ENCODE measurements at regions not wholly inside any gene's neighbourhood (a gene's known extent, or its start where the extent isn't known, plus 50 kb on each side); places are given as distances from the start of the nearest gene placed in this dataset.

GRCh38 chr10:9670911-9671310 is 1346.8 kb upstream of the CELF2 start:
- H3K27me3 ChIP-seq (ENCODE audit: control insufficient read depth in 5 of 5, insufficient read depth in 4 of 5, low read length in 5 of 5): no peaks in the 10 kb centered on the region
- peaks cover 0 to 2% (median 0%) of the 10 kb centered on the region in 5 donors for H3K9me3 ChIP-seq (ENCODE audit: control insufficient read depth in 5 of 5, low read length in 5 of 5)
- no peak overlapping the region for H3K27ac ChIP-seq (ENCODE audit: low read depth, low read length)
- H3K36me3 ChIP-seq (ENCODE audit: control insufficient read depth in 5 of 5, insufficient read depth in 5 of 5, low read length in 5 of 5): no peaks in the 10 kb centered on the region
- no peak overlapping the region for H3K9ac ChIP-seq (ENCODE audit: low read length in 5 of 5)
- no peaks in the 10 kb centered on the region for H3K4me1 ChIP-seq (ENCODE audit: control insufficient read depth in 5 of 5, insufficient read depth in 5 of 5, low read length in 5 of 5)
- H3K4me3 ChIP-seq (ENCODE audit: low read depth in 1 of 5, low read length in 5 of 5): no peak overlapping the region

DNA sequence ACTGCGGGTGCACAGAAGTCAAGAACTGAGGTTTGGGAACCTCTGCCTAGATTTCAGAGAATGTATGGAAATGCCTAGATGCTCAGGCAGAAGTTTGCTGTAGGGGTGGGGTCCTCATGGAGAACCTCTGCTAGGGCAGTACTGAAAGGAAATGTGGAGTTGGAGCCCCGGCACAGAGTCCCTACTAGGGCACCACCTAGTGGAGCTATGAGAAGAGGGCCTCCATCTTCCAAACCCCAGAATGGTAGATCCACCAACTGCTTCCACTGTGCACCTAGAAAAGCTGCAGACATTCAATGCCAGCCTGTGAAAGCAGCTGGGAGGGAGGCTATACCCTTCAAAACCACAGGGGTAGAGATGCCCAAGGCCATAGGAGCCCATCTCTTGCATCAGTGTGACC is 1336.0 kb upstream of the CELF2 start:
- H3K36me3 ChIP-seq (ENCODE audit: control insufficient read depth in 5 of 5, insufficient read depth in 5 of 5, low read length in 5 of 5): no peaks in the 10 kb centered on the region
- H3K9ac ChIP-seq (ENCODE audit: low read length in 5 of 5): no peak overlapping the region
- no peak overlapping the region for H3K27ac ChIP-seq (ENCODE audit: low read depth, low read length)
- H3K9me3 ChIP-seq (ENCODE audit: control insufficient read depth in 5 of 5, low read length in 5 of 5): peaks cover 0 to 5% (median 0%) of the 10 kb centered on the region in 5 donors
- H3K27me3 ChIP-seq (ENCODE audit: control insufficient read depth in 5 of 5, insufficient read depth in 4 of 5, low read length in 5 of 5): no peaks in the 10 kb centered on the region
- H3K4me1 ChIP-seq (ENCODE audit: control insufficient read depth in 5 of 5, insufficient read depth in 5 of 5, low read length in 5 of 5): no peaks in the 10 kb centered on the region
- no peak overlapping the region for H3K4me3 ChIP-seq (ENCODE audit: low read depth in 1 of 5, low read length in 5 of 5)

DNA sequence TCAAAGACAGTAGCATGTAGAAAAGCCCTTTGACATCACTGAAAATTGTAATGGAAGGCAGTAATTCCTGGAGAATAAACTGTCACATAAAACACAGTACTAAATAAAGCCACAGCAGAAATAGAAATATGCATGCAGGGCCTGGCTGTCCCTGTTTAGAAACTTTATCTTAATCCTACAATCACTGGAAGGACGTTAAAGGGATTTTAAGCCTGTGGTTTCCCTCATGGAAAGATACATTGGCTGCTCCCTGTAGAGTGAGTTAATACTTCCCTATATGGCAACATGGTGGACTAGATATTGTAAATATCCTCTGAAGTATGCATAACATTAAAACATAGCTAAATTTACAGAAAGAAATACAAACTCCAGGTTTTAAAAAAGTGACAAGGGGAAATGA is 1334.9 kb upstream of the CELF2 start:
- Histone ChIP-seq H3K4me1 (ENCODE audit: control insufficient read depth in 5 of 5, insufficient read depth in 5 of 5, low read length in 5 of 5) (no peaks in the 10 kb centered on the region), H3K27me3 (ENCODE audit: control insufficient read depth in 5 of 5, insufficient read depth in 4 of 5, low read length in 5 of 5) (no peaks in the 10 kb centered on the region), H3K9me3 (ENCODE audit: control insufficient read depth in 5 of 5, low read length in 5 of 5) (peaks cover 0 to 5% (median 0%) of the 10 kb centered on the region in 5 donors), H3K27ac (ENCODE audit: low read depth, low read length) (no peak overlapping the region), H3K36me3 (ENCODE audit: control insufficient read depth in 5 of 5, insufficient read depth in 5 of 5, low read length in 5 of 5) (no peaks in the 10 kb centered on the region), H3K9ac (ENCODE audit: low read length in 5 of 5) (no peak overlapping the region), H3K4me3 (ENCODE audit: low read depth in 1 of 5, low read length in 5 of 5) (no peak overlapping the region)

- no peaks in the 10 kb centered on the region for H3K36me3 ChIP-seq (ENCODE audit: control insufficient read depth in 5 of 5, insufficient read depth in 5 of 5, low read length in 5 of 5)
- H3K27me3 ChIP-seq (ENCODE audit: control insufficient read depth in 5 of 5, insufficient read depth in 4 of 5, low read length in 5 of 5): no peaks in the 10 kb centered on the region
- no peak overlapping the region for H3K9ac ChIP-seq (ENCODE audit: low read length in 5 of 5)
- no peak overlapping the region for H3K4me3 ChIP-seq (ENCODE audit: low read depth in 1 of 5, low read length in 5 of 5)
- no peak overlapping the region for H3K27ac ChIP-seq (ENCODE audit: low read depth, low read length)
- H3K9me3 ChIP-seq (ENCODE audit: control insufficient read depth in 5 of 5, low read length in 5 of 5): peaks cover 0 to 5% (median 0%) of the 10 kb centered on the region in 5 donors
- no peaks in the 10 kb centered on the region for H3K4me1 ChIP-seq (ENCODE audit: control insufficient read depth in 5 of 5, insufficient read depth in 5 of 5, low read length in 5 of 5)
Measured at GRCh38 chr10:9684186-9684585, 1333.5 kb upstream of the CELF2 start.

- peaks cover 0 to 5% (median 0%) of the 10 kb centered on the region in 5 donors for H3K9me3 ChIP-seq (ENCODE audit: control insufficient read depth in 5 of 5, low read length in 5 of 5)
- no peaks in the 10 kb centered on the region for H3K36me3 ChIP-seq (ENCODE audit: control insufficient read depth in 5 of 5, insufficient read depth in 5 of 5, low read length in 5 of 5)
- no peak overlapping the region for H3K9ac ChIP-seq (ENCODE audit: low read length in 5 of 5)
- H3K4me3 ChIP-seq (ENCODE audit: low read depth in 1 of 5, low read length in 5 of 5): no peak overlapping the region
- H3K4me1 ChIP-seq (ENCODE audit: control insufficient read depth in 5 of 5, insufficient read depth in 5 of 5, low read length in 5 of 5): no peaks in the 10 kb centered on the region
- H3K27me3 ChIP-seq (ENCODE audit: control insufficient read depth in 5 of 5, insufficient read depth in 4 of 5, low read length in 5 of 5): no peaks in the 10 kb centered on the region
- H3K27ac ChIP-seq (ENCODE audit: low read depth, low read length): no peak overlapping the region
Measured at GRCh38 chr10:9685596-9685995, 1332.1 kb upstream of the CELF2 start.

DNA sequence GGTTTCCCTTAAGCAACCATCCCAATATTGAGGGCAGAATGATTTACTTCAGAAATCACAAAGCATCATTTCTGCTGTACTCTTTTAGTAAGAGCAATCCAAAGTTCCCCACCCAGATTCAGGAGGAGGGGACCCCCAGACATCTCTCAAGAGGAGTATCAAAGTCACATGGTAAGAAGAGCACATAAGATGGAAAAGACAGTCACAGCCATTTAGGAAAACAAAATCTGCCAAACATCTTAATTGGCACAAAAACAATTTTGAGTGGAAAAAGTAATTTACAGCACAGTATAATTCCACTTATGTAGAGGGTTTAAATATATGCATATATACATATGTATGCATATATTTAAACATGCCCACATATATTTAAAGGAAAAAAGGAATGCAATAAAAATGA is 1329.0 kb upstream of the CELF2 start:
- Histone ChIP-seq H3K9ac (ENCODE audit: low read length in 5 of 5) (no peak overlapping the region), H3K27me3 (ENCODE audit: control insufficient read depth in 5 of 5, insufficient read depth in 4 of 5, low read length in 5 of 5) (no peaks in the 10 kb centered on the region), H3K36me3 (ENCODE audit: control insufficient read depth in 5 of 5, insufficient read depth in 5 of 5, low read length in 5 of 5) (no peaks in the 10 kb centered on the region), H3K4me1 (ENCODE audit: control insufficient read depth in 5 of 5, insufficient read depth in 5 of 5, low read length in 5 of 5) (no peaks in the 10 kb centered on the region), H3K4me3 (ENCODE audit: low read depth in 1 of 5, low read length in 5 of 5) (no peak overlapping the region), H3K27ac (ENCODE audit: low read depth, low read length) (no peak overlapping the region), H3K9me3 (ENCODE audit: control insufficient read depth in 5 of 5, low read length in 5 of 5) (no peaks in the 10 kb centered on the region)

GRCh38 chr10:9707216-9707615 is 1310.5 kb upstream of the CELF2 start:
- Histone ChIP-seq H3K27ac (ENCODE audit: low read depth, low read length) (no peak overlapping the region), H3K9ac (ENCODE audit: low read length in 5 of 5) (no peak overlapping the region), H3K36me3 (ENCODE audit: control insufficient read depth in 5 of 5, insufficient read depth in 5 of 5, low read length in 5 of 5) (no peaks in the 10 kb centered on the region), H3K9me3 (ENCODE audit: control insufficient read depth in 5 of 5, low read length in 5 of 5) (peaks cover 0 to 7% (median 3%) of the 10 kb centered on the region in 5 donors), H3K27me3 (ENCODE audit: control insufficient read depth in 5 of 5, insufficient read depth in 4 of 5, low read length in 5 of 5) (no peaks in the 10 kb centered on the region), H3K4me1 (ENCODE audit: control insufficient read depth in 5 of 5, insufficient read depth in 5 of 5, low read length in 5 of 5) (no peaks in the 10 kb centered on the region), H3K4me3 (ENCODE audit: low read depth in 1 of 5, low read length in 5 of 5) (no peak overlapping the region)

DNA sequence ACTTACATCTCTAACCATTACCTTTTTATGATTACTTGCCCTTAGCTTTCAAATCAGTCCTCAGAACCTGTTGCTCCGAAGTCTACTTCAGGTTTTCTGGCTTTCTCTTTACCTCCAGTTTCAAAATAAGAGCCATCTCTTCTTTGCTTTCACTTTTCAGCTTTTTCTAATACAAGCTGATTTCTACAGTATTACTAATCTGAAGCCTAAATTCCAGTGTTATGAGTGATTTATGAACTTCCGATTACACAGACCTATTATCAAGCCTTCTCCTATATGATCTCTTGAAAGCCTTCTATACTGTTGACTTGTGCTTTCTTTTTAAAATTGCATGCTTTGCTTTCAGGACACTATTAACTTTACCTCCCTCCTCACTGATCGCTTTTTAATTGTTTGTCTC is 1307.8 kb upstream of the CELF2 start:
- H3K36me3 ChIP-seq (ENCODE audit: control insufficient read depth in 5 of 5, insufficient read depth in 5 of 5, low read length in 5 of 5): no peaks in the 10 kb centered on the region
- no peaks in the 10 kb centered on the region for H3K27me3 ChIP-seq (ENCODE audit: control insufficient read depth in 5 of 5, insufficient read depth in 4 of 5, low read length in 5 of 5)
- H3K9me3 ChIP-seq (ENCODE audit: control insufficient read depth in 5 of 5, low read length in 5 of 5): peaks cover 3 to 18% (median 15%) of the 10 kb centered on the region in 5 donors
- no peak overlapping the region for H3K9ac ChIP-seq (ENCODE audit: low read length in 5 of 5)
- H3K4me1 ChIP-seq (ENCODE audit: control insufficient read depth in 5 of 5, insufficient read depth in 5 of 5, low read length in 5 of 5): no peaks in the 10 kb centered on the region
- H3K27ac ChIP-seq (ENCODE audit: low read depth, low read length): no peak overlapping the region
- H3K4me3 ChIP-seq (ENCODE audit: low read depth in 1 of 5, low read length in 5 of 5): no peak overlapping the region

GRCh38 chr10:9712393-9712792 is 1305.3 kb upstream of the CELF2 start:
- Histone ChIP-seq H3K4me3 (ENCODE audit: low read depth in 1 of 5, low read length in 5 of 5) (no peak overlapping the region), H3K36me3 (ENCODE audit: control insufficient read depth in 5 of 5, insufficient read depth in 5 of 5, low read length in 5 of 5) (no peaks in the 10 kb centered on the region), H3K27me3 (ENCODE audit: control insufficient read depth in 5 of 5, insufficient read depth in 4 of 5, low read length in 5 of 5) (no peaks in the 10 kb centered on the region), H3K27ac (ENCODE audit: low read depth, low read length) (no peak overlapping the region), H3K9me3 (ENCODE audit: control insufficient read depth in 5 of 5, low read length in 5 of 5) (peaks cover 3 to 18% (median 15%) of the 10 kb centered on the region in 5 donors), H3K9ac (ENCODE audit: low read length in 5 of 5) (no peak overlapping the region), H3K4me1 (ENCODE audit: control insufficient read depth in 5 of 5, insufficient read depth in 5 of 5, low read length in 5 of 5) (no peaks in the 10 kb centered on the region)

GRCh38 chr10:9719246-9719645 is 1298.4 kb upstream of the CELF2 start:
- Histone ChIP-seq H3K36me3 (ENCODE audit: control insufficient read depth in 5 of 5, insufficient read depth in 5 of 5, low read length in 5 of 5) (no peaks in the 10 kb centered on the region), H3K27ac (ENCODE audit: low read depth, low read length) (no peak overlapping the region), H3K27me3 (ENCODE audit: control insufficient read depth in 5 of 5, insufficient read depth in 4 of 5, low read length in 5 of 5) (no peaks in the 10 kb centered on the region), H3K9ac (ENCODE audit: low read length in 5 of 5) (no peak overlapping the region), H3K9me3 (ENCODE audit: control insufficient read depth in 5 of 5, low read length in 5 of 5) (no peaks in the 10 kb centered on the region), H3K4me1 (ENCODE audit: control insufficient read depth in 5 of 5, insufficient read depth in 5 of 5, low read length in 5 of 5) (no peaks in the 10 kb centered on the region), H3K4me3 (ENCODE audit: low read depth in 1 of 5, low read length in 5 of 5) (no peak overlapping the region)

- Histone ChIP-seq H3K9me3 (ENCODE audit: control insufficient read depth in 5 of 5, low read length in 5 of 5) (peaks cover 0 to 7% (median 0%) of the 10 kb centered on the region in 5 donors), H3K4me1 (ENCODE audit: control insufficient read depth in 5 of 5, insufficient read depth in 5 of 5, low read length in 5 of 5) (no peaks in the 10 kb centered on the region), H3K36me3 (ENCODE audit: control insufficient read depth in 5 of 5, insufficient read depth in 5 of 5, low read length in 5 of 5) (no peaks in the 10 kb centered on the region), H3K4me3 (ENCODE audit: low read depth in 1 of 5, low read length in 5 of 5) (no peak overlapping the region), H3K27ac (ENCODE audit: low read depth, low read length) (no peak overlapping the region), H3K27me3 (ENCODE audit: control insufficient read depth in 5 of 5, insufficient read depth in 4 of 5, low read length in 5 of 5) (no peaks in the 10 kb centered on the region), H3K9ac (ENCODE audit: low read length in 5 of 5) (no peak overlapping the region)
Measured at GRCh38 chr10:9733766-9734165, 1283.9 kb upstream of the CELF2 start.
